Thyroid gland (tissue), 4 donors: ENCODE measurements at regions not wholly inside any gene's neighbourhood (a gene's known extent, or its start where the extent isn't known, plus 50 kb on each side); places are given as distances from the start of the nearest gene placed in this dataset.

ENCODE experiments used
- DNase-seq, 2 donors: peaks; one replicate each; pipeline ENCODE4 v3.0.0-alpha.2; 2019
- H3K27ac ChIP-seq, 3 donors: fragments of 200-600 bp; sonication (generic); 1 replicate in 2 of 3; 2 replicates in 1 of 3; pipeline ENCODE4 v1.5.1; 2016 to 2019; ENCODE audit warnings: mild to moderate bottlenecking in 1 of 3, moderate library complexity in 1 of 3
- H3K27me3 ChIP-seq: fragments of 200-600 bp; sonication (generic); one replicate; pipeline ENCODE4 v1.5.1; 2019
- H3K36me3 ChIP-seq, 2 donors: fragments of 200-600 bp; sonication (generic); one replicate each; pipeline ENCODE4 v1.5.1; 2016 to 2019
- H3K4me1 ChIP-seq, 2 donors: fragments of 200-600 bp; sonication (generic); one replicate each; pipeline ENCODE4 v1.5.1; 2017 to 2019
- H3K4me3 ChIP-seq, 3 donors: fragments of 200-600 bp; sonication (generic); replicated peaks in 1 of 3; 1 replicate in 2 of 3; 2 replicates in 1 of 3; pipeline ENCODE4 v1.5.1; 2016; ENCODE audit warnings: mild to moderate bottlenecking in 1 of 3
- H3K9me3 ChIP-seq: fragments of 200-600 bp; sonication (generic); one replicate; pipeline ENCODE4 v1.5.1; 2017
- POLR2A ChIP-seq, 2 donors: fragments of 450-650 bp; IDR thresholded peaks; one replicate each; pipeline ENCODE4 v1.6.1; 2017; ENCODE audit warnings: antibody characterized with exemption in 2 of 2, mild to moderate bottlenecking in 2 of 2, moderate library complexity in 1 of 2
- WGBS, 2 donors: methylation state at CpG; one replicate each; pipeline ENCODE4 v1.1.5; 2017; 5-methylcytosine and 5-hydroxymethylcytosine counted together
- intact Hi-C: fragments of 100-400 bp; cut with DNase I; formaldehyde crosslinking; loops from one replicate; pipeline ENCODE4 v1.15.1; 2023
- TF ChIP-seq, protein P1 (sequence below), 6 experiments: fragments of 200-600 bp in 3 of 6; fragments of 450-650 bp in 3 of 6; sonication (generic) in 3 of 6; IDR thresholded peaks; one replicate each; pipeline ENCODE4 v1.5.1; 2016 to 2019; ENCODE audit warnings: antibody characterized with exemption in 6 of 6, mild to moderate bottlenecking in 2 of 6, inconsistent platforms in 1 of 6, moderate library complexity in 1 of 6

DNA sequence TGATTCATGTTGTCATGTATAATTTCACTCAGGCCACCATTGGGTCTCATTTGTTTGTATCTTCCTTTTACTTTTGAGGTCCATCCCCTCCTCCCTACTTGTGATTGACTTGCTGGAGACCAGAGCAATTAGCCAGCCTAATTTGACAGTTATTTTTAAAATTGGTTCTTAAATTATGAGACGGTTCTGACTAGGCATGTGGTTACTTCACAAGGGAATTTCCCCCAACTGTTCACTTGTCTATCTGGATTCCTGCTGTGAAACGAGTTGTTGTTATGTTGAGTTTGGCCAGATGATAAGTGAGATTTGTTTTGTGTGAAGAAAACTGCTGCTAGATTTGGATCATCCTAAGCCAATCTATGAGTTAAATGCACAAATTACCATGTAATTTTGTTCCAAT lies 359.1 kb downstream of the BARHL2 start:
- H3K27me3 ChIP-seq = no peaks in the 10 kb centered on the region
- H3K27ac ChIP-seq = no peak overlapping the region
- no peaks in the 10 kb centered on the region for H3K36me3 ChIP-seq
- H3K4me1 ChIP-seq = peaks cover 1 to 3% of the 10 kb centered on the region in 2 donors
- DNase-seq = no peak
- 33 to 40% methylated on average over 2 of the region's 2 CpGs for WGBS, 2 donors
- no peaks in the 10 kb centered on the region for H3K9me3 ChIP-seq
- H3K4me3 ChIP-seq = no peak overlapping the region
- intact Hi-C loops = no loop called here
- TF ChIP-seq POLR2A (IDR thresholded peaks at IDR 0.05) = no peak
- TF ChIP-seq, protein P1, sequence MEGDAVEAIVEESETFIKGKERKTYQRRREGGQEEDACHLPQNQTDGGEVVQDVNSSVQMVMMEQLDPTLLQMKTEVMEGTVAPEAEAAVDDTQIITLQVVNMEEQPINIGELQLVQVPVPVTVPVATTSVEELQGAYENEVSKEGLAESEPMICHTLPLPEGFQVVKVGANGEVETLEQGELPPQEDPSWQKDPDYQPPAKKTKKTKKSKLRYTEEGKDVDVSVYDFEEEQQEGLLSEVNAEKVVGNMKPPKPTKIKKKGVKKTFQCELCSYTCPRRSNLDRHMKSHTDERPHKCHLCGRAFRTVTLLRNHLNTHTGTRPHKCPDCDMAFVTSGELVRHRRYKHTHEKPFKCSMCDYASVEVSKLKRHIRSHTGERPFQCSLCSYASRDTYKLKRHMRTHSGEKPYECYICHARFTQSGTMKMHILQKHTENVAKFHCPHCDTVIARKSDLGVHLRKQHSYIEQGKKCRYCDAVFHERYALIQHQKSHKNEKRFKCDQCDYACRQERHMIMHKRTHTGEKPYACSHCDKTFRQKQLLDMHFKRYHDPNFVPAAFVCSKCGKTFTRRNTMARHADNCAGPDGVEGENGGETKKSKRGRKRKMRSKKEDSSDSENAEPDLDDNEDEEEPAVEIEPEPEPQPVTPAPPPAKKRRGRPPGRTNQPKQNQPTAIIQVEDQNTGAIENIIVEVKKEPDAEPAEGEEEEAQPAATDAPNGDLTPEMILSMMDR (IDR thresholded peaks at IDR 0.05) = no peak

DNA sequence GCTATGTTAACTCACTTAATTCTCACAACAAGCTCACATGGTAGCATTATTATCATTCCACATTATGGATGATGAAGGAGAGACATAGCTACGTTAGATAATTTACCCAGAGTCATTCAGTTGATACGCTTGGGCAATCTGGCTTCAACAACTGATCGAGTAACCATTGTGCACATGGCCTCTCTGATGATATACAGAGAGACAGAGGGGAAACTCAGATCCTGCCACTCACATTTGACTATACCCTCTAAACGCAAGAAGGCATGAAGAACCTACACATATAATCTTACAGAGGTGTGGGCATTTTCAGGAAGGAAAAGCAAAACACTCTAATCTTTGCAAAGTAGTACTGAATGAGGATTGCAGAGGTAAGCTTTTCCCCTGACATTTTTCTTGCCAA lies 360.1 kb downstream of the BARHL2 start:
- Histone ChIP-seq H3K27ac (no peak overlapping the region), H3K4me1 (peaks cover 0 to 3% of the 10 kb centered on the region in 2 donors), H3K9me3 (no peaks in the 10 kb centered on the region), H3K4me3 (no peak overlapping the region), H3K27me3 (no peaks in the 10 kb centered on the region), H3K36me3 (no peaks in the 10 kb centered on the region)
- whole genome bisulfite sequencing, 2 donors = 47 to 56% methylated on average over 4 of the region's 4 CpGs
- TF ChIP-seq, protein P1 (IDR thresholded peaks at IDR 0.05) = no peak
- TF ChIP-seq POLR2A (IDR thresholded peaks at IDR 0.05) = no peak
- DNase-seq = no peak
- intact Hi-C loops = no loop called here

DNA sequence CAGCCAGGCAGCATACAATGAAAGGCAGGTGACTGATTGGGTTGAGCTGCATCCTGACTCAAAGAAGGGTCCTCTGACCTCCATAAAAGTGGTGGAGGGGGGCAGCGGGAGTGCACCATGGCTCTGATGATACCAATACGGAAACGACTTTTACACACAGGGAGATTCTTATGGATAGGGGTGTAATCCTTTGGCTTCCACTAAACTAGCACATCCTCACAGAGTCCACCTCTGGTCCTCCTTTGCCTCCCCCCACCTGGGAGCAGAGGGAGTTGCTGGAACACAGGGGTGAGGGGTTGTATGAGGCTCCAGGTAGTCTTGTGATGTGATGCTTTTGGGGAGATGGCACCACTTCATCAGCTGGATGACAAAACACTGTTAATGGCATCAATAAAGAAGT lies 361.0 kb downstream of the BARHL2 start:
- intact Hi-C loops = no loop called here
- Histone ChIP-seq H3K36me3 (no peaks in the 10 kb centered on the region), H3K27ac (no peak overlapping the region), H3K9me3 (no peaks in the 10 kb centered on the region), H3K27me3 (no peaks in the 10 kb centered on the region), H3K4me1 (peaks cover 0 to 3% of the 10 kb centered on the region in 2 donors), H3K4me3 (no peak overlapping the region)
- no peak for DNase-seq
- no peak for TF ChIP-seq POLR2A (IDR thresholded peaks at IDR 0.05)
- TF ChIP-seq, protein P1 (IDR thresholded peaks at IDR 0.05) = no peak
- WGBS, 2 donors = 93 to 95% methylated on average over 3 of the region's 3 CpGs

DNA sequence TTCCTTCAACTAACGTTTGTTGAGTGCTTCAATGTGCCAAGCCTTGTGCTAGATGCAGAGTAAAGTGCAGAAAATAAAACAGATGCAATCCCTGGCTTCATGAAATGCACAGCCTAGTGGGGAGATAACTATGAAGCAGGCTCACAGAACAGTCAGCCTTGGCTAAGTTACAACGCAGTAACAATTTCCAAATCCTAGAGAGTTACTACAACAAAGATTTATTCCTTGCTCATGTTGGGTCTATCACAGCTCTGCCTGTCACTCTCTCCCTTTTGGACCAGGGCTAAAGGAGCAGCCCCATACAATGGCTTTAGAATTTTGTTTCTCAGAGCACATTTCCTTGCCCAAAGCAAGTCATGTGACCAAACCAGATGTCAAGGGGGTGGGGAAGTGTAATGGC lies 359.8 kb downstream of the ZNF326 start:
- no peaks in the 10 kb centered on the region for H3K9me3 ChIP-seq
- no peaks in the 10 kb centered on the region for H3K36me3 ChIP-seq
- H3K4me3 ChIP-seq = no peak overlapping the region
- 78 to 87% methylated on average over 2 of the region's 2 CpGs for WGBS, 2 donors
- H3K27me3 ChIP-seq = no peaks in the 10 kb centered on the region
- intact Hi-C loops = no loop called here
- H3K4me1 ChIP-seq = peaks cover 0 to 3% of the 10 kb centered on the region in 2 donors
- no peak overlapping the region for H3K27ac ChIP-seq
- DNase-seq = no peak
- TF ChIP-seq, protein P1 (IDR thresholded peaks at IDR 0.05) = no peak

DNA sequence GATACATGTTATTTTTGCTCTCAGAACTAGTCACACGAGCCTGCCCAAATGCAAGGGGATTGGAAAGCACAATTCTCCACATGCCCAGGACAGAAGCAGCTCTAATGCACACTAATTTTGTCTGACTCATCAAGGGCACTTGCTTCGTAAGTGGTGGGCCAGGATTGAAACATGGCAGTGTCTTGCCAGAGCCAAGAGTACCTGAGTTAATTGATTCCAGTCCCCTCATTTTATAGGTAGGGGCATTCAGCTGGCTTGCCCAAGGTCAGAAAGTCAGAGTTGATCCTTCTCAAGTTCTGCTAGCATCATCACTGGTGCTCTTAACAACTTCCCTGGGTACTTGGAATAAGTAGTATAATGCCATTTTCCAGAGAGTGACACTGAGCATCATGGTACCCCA lies 356.1 kb downstream of the ZNF326 start:
- 63 to 73% methylated on average over 2 of the region's 2 CpGs for WGBS, 2 donors
- Histone ChIP-seq H3K36me3 (no peaks in the 10 kb centered on the region), H3K27me3 (no peaks in the 10 kb centered on the region), H3K27ac (no peak overlapping the region), H3K4me3 (no peak overlapping the region), H3K4me1 (no peaks in the 10 kb centered on the region), H3K9me3 (no peaks in the 10 kb centered on the region)
- TF ChIP-seq, protein P1 (IDR thresholded peaks at IDR 0.05) = no peak
- no peak for TF ChIP-seq POLR2A (IDR thresholded peaks at IDR 0.05)
- intact Hi-C loops = no loop called here
- DNase-seq = no peak
